Neuronal stem cell (in vitro differentiated cells): ENCODE measurements at regions not wholly inside any gene's neighbourhood (a gene's known extent, or its start where the extent isn't known, plus 50 kb on each side); places are given as distances from the start of the nearest gene placed in this dataset.
"Not testable (repeated sequence)": the region's sequence is repeated elsewhere in the genome, so short reads cannot be mapped to it uniquely, and the experiment has no call there.

Source experiments
- DNase-seq: peaks from one replicate; pipeline ENCODE4 v3.0.0-alpha.2; 2013; ENCODE audit warnings: low spot score
- H2AFZ ChIP-seq: one replicate; pipeline ENCODE4 v1.6.1; 2013; ENCODE audit warnings: mild to moderate bottlenecking, low read length, inconsistent platforms
- H2AK5ac ChIP-seq: 2 replicates; pipeline ENCODE4 v1.6.1; 2013; ENCODE audit warnings: low read depth, mild to moderate bottlenecking, inconsistent platforms, low read length, moderate library complexity, mixed read lengths
- H2BK120ac ChIP-seq: 2 replicates; pipeline ENCODE4 v1.6.1; 2013; ENCODE audit warnings: low read depth, mild to moderate bottlenecking, inconsistent platforms, low read length, moderate library complexity, mixed read lengths
- H2BK12ac ChIP-seq: one replicate; pipeline ENCODE4 v1.6.1; 2013; ENCODE audit warnings: low read length, inconsistent platforms
- H2BK15ac ChIP-seq: 2 replicates; pipeline ENCODE4 v1.6.1; 2013; ENCODE audit warnings: mild to moderate bottlenecking, low read length, inconsistent platforms, mixed read lengths
- H2BK5ac ChIP-seq: one replicate; pipeline ENCODE4 v1.6.1; 2013; ENCODE audit warnings: inconsistent platforms, mild to moderate bottlenecking, low read length, moderate library complexity
- H3K14ac ChIP-seq: one replicate; pipeline ENCODE4 v1.6.1; 2013; ENCODE audit warnings: low read length, inconsistent platforms
- H3K18ac ChIP-seq: 2 replicates; pipeline ENCODE4 v1.6.1; 2013; ENCODE audit warnings: low read length, inconsistent platforms
- H3K23ac ChIP-seq: 2 replicates; pipeline ENCODE4 v1.6.1; 2013; ENCODE audit warnings: low read depth, mild to moderate bottlenecking, mixed read lengths, low read length, inconsistent platforms; ENCODE audit not compliant: poor library complexity
- H3K27ac ChIP-seq: replicated peaks from 3 replicates; pipeline ENCODE4 v1.5.1; 2013; ENCODE audit warnings: low read length, inconsistent platforms
- H3K27me3 ChIP-seq, 3 experiments: 2 replicates each; pipeline ENCODE4 v1.6.1; 2013; ENCODE audit warnings: low read length in 3 of 3, mild to moderate bottlenecking in 2 of 3, inconsistent platforms in 1 of 3, low read depth in 1 of 3, mixed read lengths in 1 of 3, moderate library complexity in 1 of 3; ENCODE audit not compliant: control insufficient read depth in 3 of 3, insufficient read depth in 3 of 3
- H3K36me3 ChIP-seq, 2 donors: replicated peaks in 1 of 2; 2 replicates each; pipeline ENCODE4 v1.6.1; 2013; ENCODE audit warnings: low read length in 2 of 2; ENCODE audit not compliant: control insufficient read depth in 2 of 2, insufficient read depth in 2 of 2
- H3K4ac ChIP-seq: 2 replicates; pipeline ENCODE4 v1.6.1; 2013; ENCODE audit warnings: inconsistent platforms, mild to moderate bottlenecking, low read length, moderate library complexity
- H3K4me1 ChIP-seq, 2 donors: 1 replicate in 1 of 2; 2 replicates in 1 of 2; pipeline ENCODE4 v1.6.1; 2013; ENCODE audit warnings: low read length in 2 of 2, low read depth in 1 of 2; ENCODE audit not compliant: control insufficient read depth in 2 of 2, insufficient read depth in 1 of 2
- H3K4me2 ChIP-seq: one replicate; pipeline ENCODE4 v1.6.1; 2013; ENCODE audit warnings: mild to moderate bottlenecking, low read length, inconsistent platforms; ENCODE audit not compliant: insufficient read depth, poor library complexity, severe bottlenecking
- H3K4me3 ChIP-seq, 2 donors: 2 replicates each; pipeline ENCODE4 v1.5.1; 2013; ENCODE audit warnings: low read length in 2 of 2, mild to moderate bottlenecking in 2 of 2, inconsistent platforms in 1 of 2, moderate library complexity in 1 of 2
- H3K79me1 ChIP-seq: one replicate; pipeline ENCODE4 v1.6.1; 2013; ENCODE audit warnings: low read depth, mild to moderate bottlenecking, inconsistent platforms, low read length, moderate library complexity
- H3K9ac ChIP-seq: one replicate; pipeline ENCODE4 v1.6.1; 2013; ENCODE audit warnings: mild to moderate bottlenecking, low read depth, low read length, inconsistent platforms; ENCODE audit not compliant: poor library complexity
- H3K9me3 ChIP-seq, 2 donors: replicated peaks in 1 of 2; 2 replicates each; pipeline versions ENCODE3 to v1.6.1; 2013; ENCODE audit warnings: low read length in 2 of 2, mild to moderate bottlenecking in 2 of 2, inconsistent platforms in 1 of 2, low read depth in 1 of 2, mixed read lengths in 1 of 2, moderate library complexity in 1 of 2; ENCODE audit not compliant: control insufficient read depth in 2 of 2, insufficient read depth in 1 of 2
- H4K8ac ChIP-seq: one replicate; pipeline ENCODE4 v1.6.1; 2013; ENCODE audit warnings: low read depth, mild to moderate bottlenecking, inconsistent platforms, low read length, moderate library complexity
- H4K91ac ChIP-seq: one replicate; pipeline ENCODE4 v1.6.1; 2013; ENCODE audit warnings: low read length, low read depth, mild to moderate bottlenecking, inconsistent platforms; ENCODE audit not compliant: poor library complexity
- WGBS, 2 donors: extraction: QIAGEN DNeasy Blood & Tissue Kit; methylation state at CpG; one replicate each; pipeline ENCODE4 v1.1.7; 2013; ENCODE audit warnings: missing lambda C conversion rate in 2 of 2, mixed read lengths in 1 of 2; ENCODE audit not compliant: insufficient read length in 2 of 2, insufficient replicate concordance in 1 of 2; ENCODE audit errors: extremely low coverage in 2 of 2; 5-methylcytosine and 5-hydroxymethylcytosine counted together

DNA sequence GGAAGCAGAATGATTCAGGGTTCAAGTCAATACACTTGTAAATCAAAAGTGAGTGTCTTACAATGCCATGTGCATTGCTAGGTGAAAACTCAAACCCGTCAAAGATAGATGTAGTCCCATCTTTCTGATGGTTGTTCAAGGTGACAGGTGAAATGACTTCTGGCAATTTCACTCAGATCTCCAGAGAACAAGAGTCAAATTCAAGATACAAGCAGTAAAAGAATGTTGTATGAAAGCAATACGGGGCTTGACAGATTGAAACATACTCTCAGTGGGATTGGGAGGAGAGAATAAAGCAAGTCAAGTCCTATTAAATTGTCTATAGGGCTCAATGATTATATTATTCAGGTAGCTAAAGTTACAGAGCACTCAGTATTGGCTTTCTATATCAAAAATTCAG lies 105.1 kb upstream of the ANXA10 start:
- no peak overlapping the region for H2BK120ac ChIP-seq
- H3K18ac ChIP-seq = no peak overlapping the region
- no peak overlapping the region for H2AFZ ChIP-seq

DNA sequence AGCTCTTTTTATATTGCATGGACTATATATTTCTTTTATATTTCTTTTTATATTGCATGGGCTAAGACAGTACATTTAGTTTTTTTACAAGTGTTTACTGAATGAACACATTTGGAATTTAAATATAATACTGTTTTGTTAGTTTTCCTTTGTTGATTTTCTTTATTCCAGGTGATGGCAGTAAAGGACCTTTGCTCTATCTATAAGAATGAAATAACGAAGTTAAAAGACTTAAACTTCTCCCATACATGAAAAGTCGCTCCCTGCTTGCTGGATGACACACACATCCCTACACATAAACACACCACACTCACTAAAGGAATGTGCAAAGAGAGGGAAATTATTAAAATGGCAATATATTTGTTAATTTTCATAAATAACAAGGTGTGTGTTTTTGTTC lies 102.5 kb upstream of the ANXA10 start:
- Histone ChIP-seq H2BK5ac (no peak overlapping the region), H3K4me3 (no peak overlapping the region), H3K79me1 (no peaks in the 10 kb centered on the region), H3K9ac (no peak overlapping the region), H3K4me2 (no peak overlapping the region), H3K9me3 (no peaks in the 10 kb centered on the region), H2BK120ac (no peak overlapping the region), H4K8ac (no peak overlapping the region), H2AK5ac (no peak overlapping the region), H4K91ac (no peak overlapping the region), H3K27ac (no peak overlapping the region), H3K36me3 (no peaks in the 10 kb centered on the region), H3K23ac (no peak overlapping the region), H3K4me1 (no peaks in the 10 kb centered on the region), H3K18ac (no peak overlapping the region), H3K4ac (no peak overlapping the region), H3K27me3 (no peaks in the 10 kb centered on the region), H3K14ac (no peak overlapping the region), H2AFZ (no peak overlapping the region), H2BK12ac (no peak overlapping the region), H2BK15ac (no peak overlapping the region)
- no CpG with 5 or more reads among the region's 2 CpGs for WGBS, 2 donors
- no peak for DNase-seq

More for the DNA sequence above, 105.1 kb upstream of the ANXA10 start:
- Histone ChIP-seq H3K14ac (no peak overlapping the region), H3K23ac (no peak overlapping the region), H3K4ac (no peak overlapping the region), H3K4me2 (no peak overlapping the region), H4K8ac (no peak overlapping the region), H2BK15ac (no peak overlapping the region), H3K27me3 (no peaks in the 10 kb centered on the region), H3K27ac (no peak overlapping the region), H3K4me1 (no peaks in the 10 kb centered on the region), H4K91ac (no peak overlapping the region), H2BK12ac (no peak overlapping the region), H2BK5ac (no peak overlapping the region), H2AK5ac (no peak overlapping the region), H3K9ac (no peak overlapping the region), H3K36me3 (no peaks in the 10 kb centered on the region), H3K9me3 (no peaks in the 10 kb centered on the region), H3K4me3 (no peak overlapping the region), H3K79me1 (no peaks in the 10 kb centered on the region)
- DNase-seq = no peak
- WGBS, 2 donors = no CpG with 5 or more reads among the region's 2 CpGs

DNA sequence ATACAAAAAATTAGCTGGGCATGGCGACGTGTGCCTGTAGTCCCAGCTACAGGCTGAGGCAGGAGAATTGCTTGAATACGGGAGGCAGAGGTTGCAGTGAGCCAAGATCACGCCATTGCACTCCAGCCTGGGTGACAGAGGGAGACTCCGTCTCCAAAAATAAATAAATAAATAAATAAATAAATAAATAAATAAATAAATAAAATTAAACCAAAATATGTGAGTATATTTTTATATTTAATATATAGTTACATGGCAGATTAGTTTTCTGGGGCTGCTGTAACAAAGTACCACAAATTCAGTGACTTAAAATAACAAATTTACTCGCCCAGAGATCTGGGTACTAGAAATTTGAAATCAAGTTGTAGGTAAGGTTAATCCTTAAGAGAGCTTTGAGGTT lies 84.2 kb upstream of the ANXA10 start:
- not testable (repeated sequence) for H3K27ac ChIP-seq, H2BK120ac ChIP-seq, H2BK5ac ChIP-seq, H2AFZ ChIP-seq, H2AK5ac ChIP-seq, H3K9ac ChIP-seq, H3K18ac ChIP-seq, H3K4me3 ChIP-seq, H3K4me2 ChIP-seq, H4K91ac ChIP-seq, H3K36me3 ChIP-seq, H2BK15ac ChIP-seq, H3K79me1 ChIP-seq, H3K23ac ChIP-seq, H4K8ac ChIP-seq, H3K14ac ChIP-seq, H3K4ac ChIP-seq, H3K4me1 ChIP-seq, H2BK12ac ChIP-seq, DNase-seq, H3K27me3 ChIP-seq, H3K9me3 ChIP-seq
- WGBS, 2 donors = no CpG with 5 or more reads among the region's 6 CpGs

DNA sequence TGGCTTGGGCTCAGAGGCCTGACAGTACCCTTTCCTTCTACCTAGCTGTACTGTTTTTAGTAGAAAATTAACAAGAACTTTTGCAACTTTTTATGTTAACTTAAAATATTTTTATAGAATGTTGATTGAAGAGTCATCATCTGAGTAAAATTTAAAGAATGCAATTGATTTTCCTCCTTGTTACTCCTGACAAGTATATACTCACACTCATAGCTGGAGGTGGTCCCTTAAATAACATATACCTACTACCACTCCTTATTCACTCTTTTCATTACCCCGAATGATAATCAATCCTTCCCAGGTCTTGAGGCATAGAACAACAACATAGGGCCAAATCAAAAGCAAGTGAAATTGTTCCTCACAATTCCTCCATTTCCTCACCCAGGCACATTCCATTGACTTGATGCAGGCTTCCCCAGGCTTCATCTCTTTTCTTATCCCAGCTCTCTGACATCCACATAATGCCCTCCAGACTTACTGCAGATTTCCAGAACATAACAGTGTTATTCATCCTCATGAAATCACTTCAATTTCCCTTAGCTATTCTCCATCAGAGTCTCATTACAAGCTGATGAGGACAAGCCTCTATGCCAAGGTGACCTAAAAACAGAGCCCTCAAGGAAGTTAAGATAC lies 73.2 kb upstream of the ANXA10 start:
- Histone ChIP-seq H4K91ac (no peak overlapping the region), H3K23ac (no peak overlapping the region), H2BK5ac (no peak overlapping the region), H3K9me3 (no peaks in the 10 kb centered on the region), H2BK120ac (no peak overlapping the region), H2AK5ac (no peak overlapping the region), H3K9ac (no peak overlapping the region), H3K14ac (no peak overlapping the region), H2BK12ac (no peak overlapping the region), H2BK15ac (no peak overlapping the region), H3K27ac (no peak overlapping the region), H3K4me3 (no peak overlapping the region), H4K8ac (no peak overlapping the region), H3K27me3 (no peaks in the 10 kb centered on the region), H3K79me1 (no peaks in the 10 kb centered on the region), H3K36me3 (no peaks in the 10 kb centered on the region), H3K4me1 (peaks cover 0 to 3% of the 10 kb centered on the region in 2 donors), H3K4ac (no peak overlapping the region), H3K4me2 (no peak overlapping the region), H3K18ac (no peak overlapping the region), H2AFZ (no peak overlapping the region)
- no CpG with 5 or more reads among the region's 1 CpG for WGBS, 2 donors
- no peak for DNase-seq
